Smooth muscle cell of the brain vasculature (primary cell): ENCODE measurements at regions not wholly inside any gene's neighbourhood (a gene's known extent, or its start where the extent isn't known, plus 50 kb on each side); places are given as distances from the start of the nearest gene placed in this dataset.

Source experiments
- DNase-seq: peaks from one replicate; pipeline ENCODE4 v3.0.0-alpha.2; 2012; ENCODE audit warnings: low read depth, low spot score

DNA sequence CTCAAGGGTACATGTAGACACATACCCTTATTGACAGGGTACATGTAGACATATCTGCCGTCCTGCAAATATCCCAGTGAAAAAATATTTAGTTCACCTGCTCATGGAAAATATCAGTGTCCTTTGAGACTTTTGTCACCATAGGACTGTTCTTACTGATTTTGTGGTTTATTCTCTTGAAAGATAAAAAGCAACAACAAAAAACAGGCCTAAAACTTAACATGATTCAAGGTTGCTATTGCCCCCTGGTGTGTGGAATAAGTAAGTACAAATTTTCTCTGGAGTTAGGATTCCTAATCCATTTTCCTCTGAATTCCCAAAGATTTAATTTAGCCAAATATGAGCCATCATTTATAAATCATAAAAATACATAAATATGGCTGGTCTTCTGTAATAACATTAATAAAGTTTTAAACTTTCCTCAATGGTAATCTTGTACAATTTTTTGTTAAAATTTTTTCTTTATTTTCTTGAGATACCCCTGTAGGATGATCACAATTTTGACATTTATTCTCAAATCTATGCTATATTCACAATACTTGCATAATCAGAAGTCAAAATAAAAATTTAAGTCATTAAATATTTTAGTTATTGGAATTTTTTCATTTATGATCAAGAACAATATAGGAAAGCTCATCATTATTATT is 741.4 kb upstream of the POT1 start:
- DNase-seq = peak; percentile 35

DNA sequence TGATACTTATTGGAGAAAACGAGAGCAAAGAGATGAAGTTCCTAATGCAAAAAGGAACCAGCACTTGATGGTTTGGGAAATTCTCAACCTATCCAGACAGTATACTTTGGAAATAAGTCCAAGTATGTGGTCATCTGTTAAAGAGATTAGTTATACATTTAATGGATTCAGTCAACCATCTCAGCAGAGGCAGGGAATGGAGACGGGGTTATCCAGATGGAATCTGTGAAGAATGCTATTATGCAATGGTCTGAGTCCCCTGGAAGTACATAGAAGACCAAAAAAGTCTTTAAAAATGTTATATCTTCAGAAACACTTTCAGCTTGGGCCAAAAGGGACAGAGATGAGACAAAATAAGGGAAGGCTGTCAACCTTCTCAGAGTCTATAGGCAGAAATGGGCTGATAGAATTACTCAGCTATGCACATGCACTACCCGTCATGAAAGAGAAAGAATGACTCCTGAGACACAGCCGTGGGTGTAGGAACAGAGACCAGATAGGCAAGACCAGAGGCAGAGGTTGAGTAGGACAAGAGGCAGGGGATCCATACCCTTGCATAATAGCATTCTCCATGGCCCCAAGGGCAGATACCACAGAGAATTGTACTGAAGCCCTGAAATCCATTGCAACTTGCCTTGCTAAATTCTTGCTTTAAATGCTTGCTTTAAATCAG is 738.8 kb upstream of the POT1 start:
- no peak for DNase-seq

DNA sequence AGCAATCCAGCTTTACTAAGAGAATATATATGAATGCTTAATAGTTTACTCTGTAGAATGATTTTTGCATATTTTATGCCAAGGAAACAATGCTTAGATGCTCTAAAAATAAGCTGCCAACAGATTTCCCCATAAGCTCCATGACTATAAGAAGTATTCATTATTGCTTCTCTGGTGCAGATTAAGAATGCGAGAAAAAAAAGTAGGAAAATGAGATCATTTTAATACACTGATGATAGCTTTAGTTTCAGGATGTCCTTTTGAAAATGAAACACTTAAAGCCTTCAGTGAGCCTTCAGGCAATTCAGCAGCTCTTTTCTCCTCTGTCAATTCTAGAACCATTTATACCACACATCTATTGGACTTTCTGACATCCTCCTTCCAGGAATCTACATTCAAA is 735.0 kb upstream of the POT1 start:
- DNase-seq = no peak

DNA sequence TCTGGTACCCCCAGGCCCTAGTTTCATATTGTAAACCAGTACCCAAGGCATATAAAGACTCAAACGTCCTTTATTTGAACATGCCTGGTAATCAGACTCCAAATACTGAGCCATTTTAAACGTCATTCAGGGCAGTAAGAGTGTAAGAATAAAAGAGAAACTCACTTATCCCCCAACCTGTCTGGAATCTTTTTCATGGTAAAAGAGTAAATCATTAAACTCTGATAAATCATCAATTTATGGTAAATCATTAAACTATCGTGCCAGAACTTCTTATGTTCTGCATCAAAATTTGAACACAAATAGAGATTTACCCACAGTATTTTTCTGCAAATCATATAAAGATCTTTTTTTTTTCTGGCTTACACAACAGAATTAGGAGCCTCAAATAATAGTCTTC is 734.3 kb upstream of the POT1 start:
- no peak for DNase-seq

- no peak for DNase-seq
These were observed 732.1 kb upstream of the POT1 start for GRCh38 chr7:125661677-125662076.

DNA sequence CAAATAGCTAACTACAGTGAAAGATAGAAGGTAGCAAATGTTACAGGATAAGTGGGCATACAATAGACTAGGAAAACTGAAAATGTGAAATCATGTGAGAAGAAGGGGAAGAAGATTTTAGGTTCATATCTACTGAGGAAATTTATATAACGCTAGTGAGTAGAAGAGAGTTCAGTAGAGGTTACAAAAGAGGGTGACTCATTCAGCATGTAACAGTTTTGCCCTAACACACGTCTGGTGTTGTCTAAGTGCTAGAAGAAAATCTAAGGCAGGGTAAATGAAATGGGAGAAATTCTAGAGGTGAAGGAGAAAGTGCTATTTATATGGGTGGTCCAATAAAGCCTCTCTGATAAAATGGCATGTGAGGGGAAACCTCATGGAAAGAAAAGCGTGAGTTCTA is 731.4 kb upstream of the POT1 start:
- DNase-seq = no peak

GRCh38 chr7:125654076-125654475 is 724.5 kb upstream of the POT1 start:
- no peak for DNase-seq

GRCh38 chr7:125651823-125652528 is 722.4 kb upstream of the POT1 start:
- DNase-seq = no peak

DNA sequence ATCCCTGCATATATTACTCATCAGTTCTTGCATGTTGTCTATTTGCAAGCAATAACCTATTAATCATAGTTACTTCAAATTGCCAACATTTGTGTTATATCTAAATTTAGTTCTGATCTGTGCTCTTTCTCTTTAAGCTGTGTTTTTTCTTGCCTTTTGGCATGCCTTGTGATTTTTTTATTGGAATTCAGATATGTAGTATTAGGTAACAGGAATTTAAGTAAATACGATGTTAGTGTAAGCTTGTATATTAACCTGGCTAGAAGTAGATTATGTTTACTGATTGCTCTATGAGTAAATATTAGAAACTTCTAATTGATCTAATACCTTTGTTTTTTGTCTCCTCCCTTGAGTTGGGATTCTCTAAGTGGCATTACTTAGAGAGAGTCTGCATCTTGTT is 718.9 kb upstream of the POT1 start:
- DNase-seq = no peak

- DNase-seq = no peak
These were observed 716.1 kb upstream of the POT1 start for GRCh38 chr7:125645770-125646169.

DNA sequence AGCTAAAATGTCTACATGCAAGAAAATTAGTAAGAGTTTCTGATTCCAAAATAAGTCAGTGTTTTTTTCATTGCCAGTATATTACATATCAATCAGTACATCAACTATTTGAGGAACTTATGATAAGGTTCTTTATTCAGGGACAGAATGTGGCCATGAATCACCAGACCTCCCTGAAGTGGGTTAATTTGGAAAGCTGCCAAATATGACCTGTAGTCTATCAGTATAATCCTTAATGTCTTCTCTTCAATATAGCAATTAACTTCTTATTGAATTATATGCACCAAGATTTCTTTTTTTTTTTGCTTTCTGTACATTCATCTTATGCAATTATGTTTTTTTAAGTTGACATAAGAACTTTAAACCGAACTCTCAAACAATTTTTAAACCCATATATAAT is 714.5 kb upstream of the POT1 start:
- no peak for DNase-seq

DNA sequence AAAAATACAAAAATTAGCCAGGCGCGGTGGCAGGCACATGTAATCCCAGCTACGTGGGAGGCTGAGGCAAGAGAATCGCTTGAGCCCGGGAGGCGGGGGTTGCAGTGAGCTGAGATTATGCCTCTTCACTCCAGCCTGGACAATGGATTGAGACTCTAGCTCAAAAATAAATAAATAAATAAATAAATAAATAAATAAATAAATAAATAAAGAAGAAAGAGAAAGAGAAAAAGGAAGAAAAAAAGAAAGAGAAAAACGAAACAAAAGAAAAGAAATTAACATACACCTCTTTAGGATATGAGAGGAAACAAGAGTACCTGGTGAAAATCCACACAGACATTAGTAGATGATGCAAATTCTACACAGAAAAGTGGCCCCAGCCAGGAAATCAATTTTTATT is 713.7 kb upstream of the POT1 start:
- no peak for DNase-seq

GRCh38 chr7:125641884-125642283 is 712.3 kb upstream of the POT1 start:
- no peak for DNase-seq

GRCh38 chr7:125636320-125636962 is 706.8 kb upstream of the POT1 start:
- no peak for DNase-seq

DNA sequence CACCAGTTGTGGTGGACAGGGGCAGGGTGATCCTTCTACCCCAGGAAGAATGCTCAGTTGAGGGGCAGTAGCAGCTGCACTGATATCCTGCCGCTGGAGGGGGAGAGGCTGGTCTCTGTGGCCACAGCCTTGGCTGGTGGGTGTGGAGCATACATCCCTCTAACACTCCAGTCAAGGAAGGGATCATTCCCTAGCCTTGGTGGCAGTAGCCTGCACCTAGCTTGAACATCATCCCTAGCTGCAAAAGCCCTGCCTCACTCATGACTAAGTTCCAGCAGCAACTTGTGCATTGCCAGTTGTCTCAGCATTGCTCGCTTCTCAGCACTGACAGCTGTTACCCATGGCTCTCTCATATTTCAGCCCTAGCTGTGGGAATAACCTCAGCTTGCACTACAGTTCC is 688.9 kb upstream of the POT1 start:
- no peak for DNase-seq

GRCh38 chr7:125611582-125611981 is 682.0 kb upstream of the POT1 start:
- no peak for DNase-seq

DNA sequence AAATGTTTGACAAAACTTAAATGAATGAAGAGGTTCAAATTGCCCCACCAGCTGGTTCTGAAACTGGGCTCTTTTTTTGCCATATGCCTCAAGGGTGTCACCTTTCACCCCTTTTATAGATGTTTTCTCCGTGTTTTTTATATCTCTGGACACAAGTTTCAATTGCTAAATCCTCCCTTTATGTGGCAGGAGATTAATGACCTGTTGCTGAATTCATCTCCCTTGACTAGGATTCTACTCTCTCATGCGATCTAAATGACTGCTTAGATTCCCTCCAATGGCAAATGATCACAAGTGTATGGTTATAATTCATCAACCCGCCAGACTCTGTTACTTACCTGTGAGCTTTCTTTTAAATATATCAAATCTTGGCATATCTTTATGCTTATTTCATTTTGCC is 677.0 kb upstream of the POT1 start:
- DNase-seq = no peak

- DNase-seq = peak; percentile 6
These were observed 675.6 kb upstream of the POT1 start for GRCh38 chr7:125605241-125605640.

- DNase-seq = no peak
These were observed 672.8 kb upstream of the POT1 start for GRCh38 chr7:125602441-125602840.

DNA sequence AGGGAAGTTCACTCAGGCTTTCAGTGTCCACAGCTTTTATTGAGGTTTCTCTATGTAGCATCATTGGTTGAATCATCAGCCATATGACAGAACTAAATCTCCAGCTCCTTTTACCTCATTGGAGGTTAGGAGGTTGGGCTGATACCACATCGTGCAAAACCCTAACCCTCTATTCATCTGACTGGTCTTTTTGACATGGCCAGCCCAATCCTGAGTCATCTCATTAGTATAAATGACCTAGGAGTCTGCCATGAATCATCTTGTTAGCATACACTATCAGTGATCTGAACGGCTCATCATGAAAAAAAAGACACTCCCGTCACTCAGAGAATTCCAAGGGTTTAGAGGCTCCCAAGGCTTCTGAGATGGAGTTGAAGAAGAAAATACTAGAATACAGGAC is 669.8 kb upstream of the POT1 start:
- DNase-seq = no peak

DNA sequence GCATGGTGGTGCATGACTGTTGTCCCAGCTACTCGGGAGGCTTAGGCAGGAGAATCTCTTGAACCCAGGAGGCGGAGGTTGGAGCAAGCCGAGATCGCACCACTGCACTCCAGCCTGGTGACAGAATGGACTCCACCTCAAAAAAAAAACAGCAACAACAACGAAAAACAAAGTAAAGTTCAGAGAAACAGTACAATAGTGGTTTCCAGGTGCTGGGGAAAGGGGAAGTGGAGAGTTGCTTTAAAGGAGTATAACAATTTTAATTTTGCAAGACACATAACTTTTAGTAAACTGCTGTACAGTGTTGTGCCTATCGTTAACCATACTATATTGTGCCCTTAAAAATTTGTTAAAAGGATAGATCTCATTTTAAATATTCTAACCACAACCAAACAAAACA is 662.7 kb upstream of the POT1 start:
- no peak for DNase-seq

- no peak for DNase-seq
These were observed 643.5 kb upstream of the POT1 start for GRCh38 chr7:125573126-125573525.

DNA sequence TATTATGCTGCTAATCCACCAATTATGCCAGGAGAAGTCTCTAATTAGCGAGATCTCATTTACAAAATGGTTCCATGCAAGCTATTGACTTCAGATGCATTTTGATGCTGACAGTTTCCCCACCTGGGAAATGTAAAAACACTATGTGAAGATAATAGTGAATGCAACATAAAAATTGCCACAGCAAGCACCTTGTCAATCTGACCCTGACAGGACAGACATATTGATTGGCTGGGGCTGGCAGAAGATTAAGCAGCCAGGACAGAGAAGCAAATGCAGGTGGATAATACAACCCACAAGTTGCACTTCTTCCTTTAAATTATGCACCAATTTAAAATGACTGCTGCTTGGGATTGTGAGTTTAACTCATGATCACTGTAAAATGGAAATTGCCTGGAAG is 642.8 kb upstream of the POT1 start:
- no peak for DNase-seq
